ENCODE measurements at regions not wholly inside any gene's neighbourhood (a gene's known extent, or its start where the extent isn't known, plus 50 kb on each side); places are given as distances from the start of the nearest gene placed in this dataset.

GRCh38 chr15:93709708-93710107, 521.7 kb upstream of the MCTP2 start:
- no peak for DNase-seq

GRCh38 chr15:93708724-93709445, 522.5 kb upstream of the MCTP2 start:
- DNase-seq = no peak

- no peak for DNase-seq
Observed at GRCh38 chr15:93707751-93708150, 523.6 kb upstream of the MCTP2 start.

- DNase-seq = no peak
Observed at GRCh38 chr15:93706495-93707292, 524.7 kb upstream of the MCTP2 start.

GRCh38 chr15:93705753-93706455, 525.5 kb upstream of the MCTP2 start:
- peak; percentile 25 for DNase-seq

- no peak for DNase-seq
Observed at GRCh38 chr15:93703092-93703739, 528.1 kb upstream of the MCTP2 start.

GRCh38 chr15:93700051-93700450, 531.3 kb upstream of the MCTP2 start:
- DNase-seq = no peak

GRCh38 chr15:93694033-93694432, 537.3 kb upstream of the MCTP2 start:
- peak; percentile 29 for DNase-seq

GRCh38 chr15:93683651-93684050, 547.7 kb upstream of the MCTP2 start:
- DNase-seq = no peak

GRCh38 chr15:93671387-93671943, 559.9 kb upstream of the MCTP2 start:
- no peak for DNase-seq

- no peak for DNase-seq
Observed at GRCh38 chr15:93670931-93671330, 560.4 kb upstream of the MCTP2 start.

- DNase-seq = peak; percentile 29
Observed at GRCh38 chr15:93664213-93664956, 567.0 kb upstream of the MCTP2 start.

- DNase-seq = no peak
Observed at GRCh38 chr15:93662162-93662885, 569.0 kb upstream of the MCTP2 start.

GRCh38 chr15:93658026-93658816, 569.2 kb upstream of the RGMA start:
- no peak for DNase-seq

- DNase-seq = no peak
Observed at GRCh38 chr15:93656041-93656440, 567.0 kb upstream of the RGMA start.

GRCh38 chr15:93649691-93650235, 560.8 kb upstream of the RGMA start:
- DNase-seq = peak; percentile 45

GRCh38 chr15:93646193-93646592, 557.2 kb upstream of the RGMA start:
- no peak for DNase-seq

- no peak for DNase-seq
Observed at GRCh38 chr15:93645594-93645993, 556.6 kb upstream of the RGMA start.

GRCh38 chr15:93644595-93644994, 555.6 kb upstream of the RGMA start:
- peak; percentile 69 for DNase-seq

Data from skin of body (tissue), 1 donor.